Upper lobe of right lung (tissue), 1 donor: ENCODE measurements at regions not wholly inside any gene's neighbourhood (a gene's known extent, or its start where the extent isn't known, plus 50 kb on each side); places are given as distances from the start of the nearest gene placed in this dataset.

Source experiments
- ATAC-seq: fragments of 200-7000 bp; cut with Tn5 transposase; one replicate; pipeline ENCODE4 v1.9.1; 2020; ENCODE audit warnings: mild to moderate bottlenecking, moderate library complexity
- DNase-seq: peaks from one replicate; pipeline ENCODE4 v3.0.0-alpha.2; 2020
- H3K27ac ChIP-seq: fragments of 200-600 bp; one replicate; pipeline ENCODE4 v1.8.0; 2022
- H3K27me3 ChIP-seq: fragments of 200-600 bp; one replicate; pipeline ENCODE4 v1.8.0; 2022; ENCODE audit warnings: mild to moderate bottlenecking
- H3K36me3 ChIP-seq: fragments of 200-600 bp; one replicate; pipeline ENCODE4 v1.8.0; 2022
- H3K4me1 ChIP-seq: fragments of 200-600 bp; one replicate; pipeline ENCODE4 v1.8.0; 2022
- H3K4me3 ChIP-seq: fragments of 200-600 bp; one replicate; pipeline ENCODE4 v1.8.0; 2022; ENCODE audit warnings: mild to moderate bottlenecking
- H3K9me3 ChIP-seq: fragments of 200-600 bp; one replicate; pipeline ENCODE4 v1.8.0; 2022
- CTCF ChIP-seq: fragments of 200-600 bp; IDR thresholded peaks from one replicate; pipeline ENCODE4 v1.8.0; 2022; ENCODE audit warnings: antibody characterized with exemption
- intact Hi-C: fragments of 100-400 bp; cut with DNase I; formaldehyde crosslinking; loops from one replicate; pipeline ENCODE4 v1.11.0; 2022
- donor health status: DM: no; HTN: yes; CAD: no; lungs with severe emphysema.

- ATAC-seq = no peak
- Histone ChIP-seq H3K4me1 (no peaks in the 10 kb centered on the region), H3K27ac (no peak overlapping the region), H3K27me3 (no peaks in the 10 kb centered on the region), H3K9me3 (no peaks in the 10 kb centered on the region), H3K4me3 (no peak overlapping the region), H3K36me3 (no peaks in the 10 kb centered on the region)
- intact Hi-C loops = no loop called here
- TF ChIP-seq CTCF = no peak
- DNase-seq = no peak
Observed at GRCh38 chr15:45858491-45858890, 223.7 kb downstream of the SQOR start.

GRCh38 chr15:45862034-45862433 is 227.2 kb downstream of the SQOR start:
- H3K27ac ChIP-seq = no peak overlapping the region
- no peaks in the 10 kb centered on the region for H3K27me3 ChIP-seq
- ATAC-seq = no peak
- no peaks in the 10 kb centered on the region for H3K4me1 ChIP-seq
- no peak for DNase-seq
- H3K9me3 ChIP-seq = no peaks in the 10 kb centered on the region
- intact Hi-C loops = no loop called here
- no peak for TF ChIP-seq CTCF
- no peak overlapping the region for H3K4me3 ChIP-seq
- no peaks in the 10 kb centered on the region for H3K36me3 ChIP-seq

GRCh38 chr15:45863881-45864580 is 229.2 kb downstream of the SQOR start:
- Histone ChIP-seq H3K4me3 (no peak overlapping the region), H3K9me3 (no peaks in the 10 kb centered on the region), H3K36me3 (no peaks in the 10 kb centered on the region), H3K4me1 (no peaks in the 10 kb centered on the region), H3K27ac (no peak overlapping the region), H3K27me3 (no peaks in the 10 kb centered on the region)
- no peak for TF ChIP-seq CTCF
- DNase-seq = no peak
- peak; percentile 61 for ATAC-seq
- intact Hi-C loops = no loop called here

GRCh38 chr15:45866616-45867015 is 231.8 kb downstream of the SQOR start:
- Histone ChIP-seq H3K36me3 (no peaks in the 10 kb centered on the region), H3K27ac (no peak overlapping the region), H3K27me3 (no peaks in the 10 kb centered on the region), H3K9me3 (no peaks in the 10 kb centered on the region), H3K4me3 (no peak overlapping the region), H3K4me1 (no peaks in the 10 kb centered on the region)
- TF ChIP-seq CTCF = no peak
- intact Hi-C loops = no loop called here
- DNase-seq = no peak
- ATAC-seq = no peak

GRCh38 chr15:45867281-45867680 is 232.5 kb downstream of the SQOR start:
- no peak for TF ChIP-seq CTCF

More at GRCh38 chr15:45867281-45867680, 232.5 kb downstream of the SQOR start:
- ATAC-seq = no peak
- H3K9me3 ChIP-seq = no peaks in the 10 kb centered on the region
- no peak overlapping the region for H3K27ac ChIP-seq
- H3K36me3 ChIP-seq = no peaks in the 10 kb centered on the region
- DNase-seq = no peak
- H3K4me1 ChIP-seq = no peaks in the 10 kb centered on the region
- no peak overlapping the region for H3K4me3 ChIP-seq
- no peaks in the 10 kb centered on the region for H3K27me3 ChIP-seq
- intact Hi-C loops = no loop called here
